LNCaP clone FGC (cell line): ENCODE measurements at regions not wholly inside any gene's neighbourhood (a gene's known extent, or its start where the extent isn't known, plus 50 kb on each side); places are given as distances from the start of the nearest gene placed in this dataset.

Experiments
- DNase-seq: peaks from one replicate; pipeline ENCODE4 v3.0.0-alpha.2; 2011; ENCODE audit warnings: low read depth
- H3K4me3 ChIP-seq: 2 replicates; pipeline ENCODE4 v1.5.1; 2011; ENCODE audit warnings: mild to moderate bottlenecking, low read depth, low read length, control low read depth
- CTCF ChIP-seq: IDR thresholded peaks from 2 replicates; pipeline ENCODE4 v1.5.1; 2012; ENCODE audit warnings: mild to moderate bottlenecking; ENCODE audit not compliant: control insufficient read depth, insufficient read depth; ENCODE audit errors: extremely low read depth

GRCh38 chr5:100446879-100447430 is 88.2 kb upstream of the FAM174A start:
- TF ChIP-seq CTCF, result no peak
- peak; percentile 7 for DNase-seq
- no peak overlapping the region for H3K4me3 ChIP-seq

- H3K4me3 ChIP-seq, result no peak overlapping the region
- no peak for TF ChIP-seq CTCF
- no peak for DNase-seq
Observed at GRCh38 chr5:100444961-100445360, 90.2 kb upstream of the FAM174A start.

- TF ChIP-seq CTCF, result no peak
- DNase-seq, result no peak
- H3K4me3 ChIP-seq, result no peak overlapping the region
Observed at GRCh38 chr5:100434815-100435214, 100.4 kb upstream of the FAM174A start.

- no peak for TF ChIP-seq CTCF
- H3K4me3 ChIP-seq, result no peak overlapping the region
- DNase-seq, result no peak
Observed at GRCh38 chr5:100432741-100433140, 102.4 kb upstream of the FAM174A start.

GRCh38 chr5:100430268-100431195 is 104.6 kb upstream of the FAM174A start:
- no peak overlapping the region for H3K4me3 ChIP-seq
- peak; percentile 3 for DNase-seq
- peak; percentile 93 for TF ChIP-seq CTCF

GRCh38 chr5:100424787-100425186 is 110.4 kb upstream of the FAM174A start:
- no peak for TF ChIP-seq CTCF
- no peak overlapping the region for H3K4me3 ChIP-seq
- no peak for DNase-seq
